Hepatocyte (in vitro differentiated cells): ENCODE measurements at regions not wholly inside any gene's neighbourhood (a gene's known extent, or its start where the extent isn't known, plus 50 kb on each side); places are given as distances from the start of the nearest gene placed in this dataset.

Source experiments
- EZH2 ChIP-seq: fragments of 200-600 bp; sonication (generic); IDR thresholded peaks from 2 replicates; pipeline ENCODE4 v1.6.1; 2016; ENCODE audit warnings: antibody characterized with exemption, mild to moderate bottlenecking, borderline replicate concordance
- EZH2phosphoT487 ChIP-seq: fragments of 200-600 bp; sonication (generic); IDR thresholded peaks from one replicate; pipeline ENCODE4 v1.6.1; 2018; ENCODE audit warnings: antibody characterized with exemption, mild to moderate bottlenecking, low read depth, moderate library complexity; ENCODE audit not compliant: unreplicated experiment, severe bottlenecking
- TF ChIP-seq, protein P1 (sequence below): fragments of 200-600 bp; sonication (generic); IDR thresholded peaks from 2 replicates; pipeline ENCODE4 v1.5.1; 2016; ENCODE audit warnings: antibody characterized with exemption, mild to moderate bottlenecking; ENCODE audit not compliant: poor library complexity

DNA sequence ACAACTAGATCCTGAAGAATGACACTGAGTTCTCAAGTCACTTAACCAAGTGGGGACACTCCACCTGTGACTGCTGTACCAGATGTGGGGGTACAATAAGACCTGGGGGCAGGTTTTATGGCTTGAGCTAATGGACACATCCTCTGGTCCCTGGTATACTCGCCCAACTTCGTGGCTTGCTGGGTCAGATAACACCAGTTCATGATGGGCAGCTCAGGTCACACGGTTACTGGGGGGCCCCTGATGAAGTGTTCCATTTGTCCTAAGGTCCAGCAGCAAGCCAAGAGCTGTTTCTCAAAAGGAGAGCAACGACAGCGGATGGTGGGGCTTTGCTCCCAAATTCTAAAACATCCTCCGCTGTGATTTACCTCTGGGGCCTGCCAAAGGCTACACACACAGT lies 1368.4 kb downstream of the BRD1 start:
- TF ChIP-seq, protein P1, sequence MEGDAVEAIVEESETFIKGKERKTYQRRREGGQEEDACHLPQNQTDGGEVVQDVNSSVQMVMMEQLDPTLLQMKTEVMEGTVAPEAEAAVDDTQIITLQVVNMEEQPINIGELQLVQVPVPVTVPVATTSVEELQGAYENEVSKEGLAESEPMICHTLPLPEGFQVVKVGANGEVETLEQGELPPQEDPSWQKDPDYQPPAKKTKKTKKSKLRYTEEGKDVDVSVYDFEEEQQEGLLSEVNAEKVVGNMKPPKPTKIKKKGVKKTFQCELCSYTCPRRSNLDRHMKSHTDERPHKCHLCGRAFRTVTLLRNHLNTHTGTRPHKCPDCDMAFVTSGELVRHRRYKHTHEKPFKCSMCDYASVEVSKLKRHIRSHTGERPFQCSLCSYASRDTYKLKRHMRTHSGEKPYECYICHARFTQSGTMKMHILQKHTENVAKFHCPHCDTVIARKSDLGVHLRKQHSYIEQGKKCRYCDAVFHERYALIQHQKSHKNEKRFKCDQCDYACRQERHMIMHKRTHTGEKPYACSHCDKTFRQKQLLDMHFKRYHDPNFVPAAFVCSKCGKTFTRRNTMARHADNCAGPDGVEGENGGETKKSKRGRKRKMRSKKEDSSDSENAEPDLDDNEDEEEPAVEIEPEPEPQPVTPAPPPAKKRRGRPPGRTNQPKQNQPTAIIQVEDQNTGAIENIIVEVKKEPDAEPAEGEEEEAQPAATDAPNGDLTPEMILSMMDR, result no peak
- TF ChIP-seq EZH2, result no peak
- TF ChIP-seq EZH2phosphoT487, result no peak
